GM13976 (cell line): ENCODE measurements at regions not wholly inside any gene's neighbourhood (a gene's known extent, or its start where the extent isn't known, plus 50 kb on each side); places are given as distances from the start of the nearest gene placed in this dataset.

Experiments
- DNase-seq: peaks from one replicate; pipeline ENCODE4 v3.0.0; 2012; ENCODE audit warnings: low spot score
- in situ Hi-C: fragments of 300-500 bp; cut with MboI; formaldehyde crosslinking; loops from one replicate; pipeline ENCODE4 v1.12.0; 2022; ENCODE audit warnings: low sequenced_read_pairs, mixed read lengths, inconsistent platforms; ENCODE audit not compliant: unreplicated experiment
- TF ChIP-seq, protein P1 (sequence below): IDR thresholded peaks from 2 replicates; pipeline ENCODE4 v1.5.1; 2012; ENCODE audit warnings: borderline replicate concordance, mild to moderate bottlenecking; ENCODE audit not compliant: insufficient read depth; ENCODE audit errors: extremely low read depth, missing control alignments, control extremely low read depth

DNA sequence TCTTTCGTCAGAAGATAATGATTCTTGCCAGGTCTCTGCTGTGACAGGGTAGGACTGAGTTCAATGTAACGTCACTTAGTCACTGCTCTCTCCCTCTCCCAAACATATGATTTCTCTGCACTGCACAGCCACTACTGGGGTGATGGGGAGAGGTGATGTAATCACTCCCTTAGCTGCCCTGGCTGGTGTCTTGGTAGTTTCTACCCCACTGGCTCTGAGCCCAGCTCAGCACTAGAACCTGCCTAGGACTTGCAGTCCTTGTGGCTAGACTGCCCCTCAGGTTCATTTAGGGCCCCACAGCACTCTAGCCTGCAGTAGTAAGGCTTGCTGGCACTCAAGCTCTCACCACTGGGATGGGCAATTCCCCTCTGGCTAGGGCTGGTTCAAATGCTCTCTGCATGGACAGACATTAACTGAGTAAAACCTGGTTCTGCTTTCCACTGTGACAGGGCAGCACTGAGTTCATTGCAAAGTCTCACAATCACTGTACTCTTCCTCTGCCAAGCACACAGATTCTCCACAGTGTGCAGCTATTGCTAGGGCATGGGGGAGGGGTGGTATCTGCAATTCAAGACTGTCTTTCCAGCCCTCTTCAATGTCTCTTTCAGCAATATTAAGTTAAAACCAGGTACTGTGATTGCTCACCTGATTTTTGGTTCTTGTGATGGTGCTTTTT is 571.4 kb upstream of the FAT3 start:
- TF ChIP-seq, protein P1, sequence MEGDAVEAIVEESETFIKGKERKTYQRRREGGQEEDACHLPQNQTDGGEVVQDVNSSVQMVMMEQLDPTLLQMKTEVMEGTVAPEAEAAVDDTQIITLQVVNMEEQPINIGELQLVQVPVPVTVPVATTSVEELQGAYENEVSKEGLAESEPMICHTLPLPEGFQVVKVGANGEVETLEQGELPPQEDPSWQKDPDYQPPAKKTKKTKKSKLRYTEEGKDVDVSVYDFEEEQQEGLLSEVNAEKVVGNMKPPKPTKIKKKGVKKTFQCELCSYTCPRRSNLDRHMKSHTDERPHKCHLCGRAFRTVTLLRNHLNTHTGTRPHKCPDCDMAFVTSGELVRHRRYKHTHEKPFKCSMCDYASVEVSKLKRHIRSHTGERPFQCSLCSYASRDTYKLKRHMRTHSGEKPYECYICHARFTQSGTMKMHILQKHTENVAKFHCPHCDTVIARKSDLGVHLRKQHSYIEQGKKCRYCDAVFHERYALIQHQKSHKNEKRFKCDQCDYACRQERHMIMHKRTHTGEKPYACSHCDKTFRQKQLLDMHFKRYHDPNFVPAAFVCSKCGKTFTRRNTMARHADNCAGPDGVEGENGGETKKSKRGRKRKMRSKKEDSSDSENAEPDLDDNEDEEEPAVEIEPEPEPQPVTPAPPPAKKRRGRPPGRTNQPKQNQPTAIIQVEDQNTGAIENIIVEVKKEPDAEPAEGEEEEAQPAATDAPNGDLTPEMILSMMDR: no peak
- in situ Hi-C loops: no loop called here
- DNase-seq: no peak

DNA sequence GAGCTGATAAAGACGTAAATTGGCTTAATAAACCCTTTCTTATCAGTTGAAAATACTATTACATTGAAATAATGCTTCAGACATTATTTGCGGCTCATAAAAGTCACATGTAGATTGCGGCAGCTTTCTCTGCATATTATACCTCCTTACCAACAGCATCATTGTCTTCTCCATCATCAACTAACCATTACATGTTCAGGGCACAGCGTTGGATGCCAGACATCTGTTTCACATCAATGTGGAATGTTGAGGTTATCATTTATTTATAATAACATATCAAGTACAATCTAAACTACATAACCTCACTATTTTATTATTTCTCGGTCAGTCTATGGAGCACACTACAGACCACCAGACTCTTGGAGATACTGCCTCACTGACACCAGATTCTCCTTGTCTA is 573.8 kb upstream of the FAT3 start:
- TF ChIP-seq, protein P1: no peak
- in situ Hi-C loops: no loop called here
- DNase-seq: no peak

DNA sequence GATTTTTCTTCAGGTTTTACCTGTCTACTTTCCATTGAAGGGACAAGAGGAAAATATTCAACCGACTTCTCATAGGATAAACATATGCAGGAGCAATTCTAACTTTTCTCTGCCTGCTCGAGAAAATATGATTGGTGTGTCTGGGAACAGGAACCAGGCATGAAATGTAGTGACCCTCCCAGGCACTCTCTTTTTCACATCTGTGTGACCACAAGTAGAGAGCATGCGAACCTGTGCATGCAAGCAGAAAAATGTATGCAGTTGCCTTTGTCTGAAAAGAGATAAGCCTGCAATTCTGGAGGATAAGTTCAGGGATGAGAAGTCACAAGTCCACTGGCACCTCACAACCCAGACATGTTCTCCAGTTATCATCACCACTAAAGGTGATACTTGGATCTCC is 583.5 kb upstream of the FAT3 start:
- in situ Hi-C loops: no loop called here
- TF ChIP-seq, protein P1: no peak
- DNase-seq: no peak

DNA sequence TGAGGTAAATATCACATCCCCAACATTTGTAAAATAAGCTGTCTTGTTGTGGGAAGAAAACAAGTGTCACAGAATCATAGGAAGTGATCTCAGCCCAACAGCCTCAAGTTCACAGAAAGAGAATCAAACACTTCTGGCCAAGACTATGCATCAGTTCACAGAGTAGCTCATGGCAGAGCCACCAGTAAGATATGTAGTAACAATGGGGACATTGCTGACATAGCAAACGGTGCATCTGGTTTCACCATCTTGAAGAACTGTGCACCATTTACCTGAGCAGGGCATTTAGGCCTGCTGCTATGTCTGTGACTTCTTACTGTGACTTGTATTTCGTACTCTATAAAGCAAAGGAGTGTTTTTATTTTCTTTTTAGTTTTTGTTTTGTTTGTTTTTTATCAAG is 585.3 kb upstream of the FAT3 start:
- no peak for DNase-seq
- TF ChIP-seq, protein P1: no peak
- in situ Hi-C loops: no loop called here

DNA sequence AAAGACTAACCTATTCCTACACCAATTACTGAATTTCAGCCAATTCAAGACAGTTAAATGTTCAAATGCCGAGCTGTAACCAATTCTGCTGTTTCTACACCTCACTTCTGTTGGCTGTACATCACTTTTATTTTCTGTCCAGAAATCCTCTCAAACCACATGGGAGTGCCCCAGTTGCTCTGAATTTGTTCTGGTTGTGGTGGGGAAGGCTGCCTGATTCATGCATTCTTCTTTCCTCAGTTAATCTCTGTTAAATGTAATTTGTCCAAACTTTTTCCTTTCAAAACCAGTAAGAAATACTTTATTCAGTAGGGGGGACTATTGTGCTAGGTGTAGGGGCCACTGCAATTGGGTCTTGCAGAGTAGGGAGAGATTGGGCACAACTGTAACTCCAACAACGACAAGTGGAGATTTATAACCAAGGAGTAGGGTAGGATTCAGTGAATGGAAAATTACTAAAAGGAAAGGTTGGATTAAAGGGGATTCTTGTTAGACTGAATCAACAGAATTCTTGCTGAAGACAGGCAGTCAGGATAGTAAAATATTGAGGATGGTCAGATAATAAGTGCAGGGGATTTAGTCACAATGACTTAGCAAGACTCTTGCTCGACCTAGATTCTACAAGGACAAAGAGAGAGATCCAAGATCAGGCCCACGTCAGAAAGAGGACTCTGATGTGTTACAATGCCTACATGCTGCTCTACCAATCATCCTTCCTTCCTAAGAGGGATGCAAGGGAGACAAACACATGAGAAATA is 593.5 kb upstream of the FAT3 start:
- TF ChIP-seq, protein P1: no peak
- no peak for DNase-seq
- in situ Hi-C loops: no loop called here

DNA sequence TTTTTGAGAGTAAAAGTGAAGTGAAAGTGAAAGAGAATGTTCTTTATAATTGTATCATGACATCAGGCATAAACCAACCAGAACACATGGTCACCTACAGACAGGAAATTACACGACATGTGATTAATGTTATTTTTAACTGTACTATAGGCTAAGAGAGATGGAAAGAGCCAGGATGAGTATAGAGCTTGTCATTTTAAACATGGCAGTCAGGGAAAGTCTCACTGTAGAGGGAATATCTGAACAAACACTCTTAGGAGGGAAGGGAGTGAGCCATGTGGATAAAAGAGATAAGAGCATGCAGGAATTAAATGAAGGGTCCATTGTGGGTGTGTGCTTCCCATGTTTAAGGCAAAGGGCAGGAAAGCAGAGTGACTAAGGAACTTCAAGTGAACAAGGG is 599.1 kb upstream of the FAT3 start:
- DNase-seq: no peak
- TF ChIP-seq, protein P1: no peak
- in situ Hi-C loops: no loop called here
